ENCODE measurements at regions not wholly inside any gene's neighbourhood (a gene's known extent, or its start where the extent isn't known, plus 50 kb on each side); places are given as distances from the start of the nearest gene placed in this dataset.

- Histone ChIP-seq H3K27ac (ENCODE audit: low read depth, low read length) (no peak overlapping the region), H3K36me3 (ENCODE audit: control insufficient read depth in 1 of 2, insufficient read depth in 2 of 2, low read length in 2 of 2) (no peaks in the 10 kb centered on the region), H3K4me3 (ENCODE audit: low read depth in 1 of 2, low read length in 2 of 2) (no peak overlapping the region), H3K27me3 (ENCODE audit: control insufficient read depth in 1 of 2, insufficient read depth in 2 of 2, low read length in 2 of 2) (no peaks in the 10 kb centered on the region), H3K9ac (ENCODE audit: low read depth in 1 of 2, low read length in 2 of 2) (no peak overlapping the region), H3K9me3 (ENCODE audit: control insufficient read depth in 1 of 2, low read length in 2 of 2) (no peaks in the 10 kb centered on the region), H3K4me1 (ENCODE audit: control insufficient read depth in 1 of 2, insufficient read depth in 2 of 2, low read length in 2 of 2) (no peaks in the 10 kb centered on the region)
These were observed 121.1 kb downstream of the PDCD6IP start for GRCh38 chr3:33919312-33920120.

- H3K9me3 ChIP-seq (ENCODE audit: control insufficient read depth in 1 of 2, low read length in 2 of 2): no peaks in the 10 kb centered on the region
- no peaks in the 10 kb centered on the region for H3K27me3 ChIP-seq (ENCODE audit: control insufficient read depth in 1 of 2, insufficient read depth in 2 of 2, low read length in 2 of 2)
- H3K27ac ChIP-seq (ENCODE audit: low read depth, low read length): no peak overlapping the region
- no peaks in the 10 kb centered on the region for H3K36me3 ChIP-seq (ENCODE audit: control insufficient read depth in 1 of 2, insufficient read depth in 2 of 2, low read length in 2 of 2)
- no peak overlapping the region for H3K4me3 ChIP-seq (ENCODE audit: low read depth in 1 of 2, low read length in 2 of 2)
- no peak overlapping the region for H3K9ac ChIP-seq (ENCODE audit: low read depth in 1 of 2, low read length in 2 of 2)
- H3K4me1 ChIP-seq (ENCODE audit: control insufficient read depth in 1 of 2, insufficient read depth in 2 of 2, low read length in 2 of 2): no peaks in the 10 kb centered on the region
These were observed 122.1 kb downstream of the PDCD6IP start for GRCh38 chr3:33920511-33920910.

GRCh38 chr3:33921608-33922007 is 123.2 kb downstream of the PDCD6IP start:
- no peaks in the 10 kb centered on the region for H3K9me3 ChIP-seq (ENCODE audit: control insufficient read depth in 1 of 2, low read length in 2 of 2)
- no peak overlapping the region for H3K27ac ChIP-seq (ENCODE audit: low read depth, low read length)
- H3K4me1 ChIP-seq (ENCODE audit: control insufficient read depth in 1 of 2, insufficient read depth in 2 of 2, low read length in 2 of 2): no peaks in the 10 kb centered on the region
- no peak overlapping the region for H3K9ac ChIP-seq (ENCODE audit: low read depth in 1 of 2, low read length in 2 of 2)
- no peaks in the 10 kb centered on the region for H3K27me3 ChIP-seq (ENCODE audit: control insufficient read depth in 1 of 2, insufficient read depth in 2 of 2, low read length in 2 of 2)
- H3K36me3 ChIP-seq (ENCODE audit: control insufficient read depth in 1 of 2, insufficient read depth in 2 of 2, low read length in 2 of 2): no peaks in the 10 kb centered on the region
- H3K4me3 ChIP-seq (ENCODE audit: low read depth in 1 of 2, low read length in 2 of 2): no peak overlapping the region

GRCh38 chr3:33926998-33927605 is 128.7 kb downstream of the PDCD6IP start:
- Histone ChIP-seq H3K27me3 (ENCODE audit: control insufficient read depth in 1 of 2, insufficient read depth in 2 of 2, low read length in 2 of 2) (no peaks in the 10 kb centered on the region), H3K27ac (ENCODE audit: low read depth, low read length) (no peak overlapping the region), H3K9me3 (ENCODE audit: control insufficient read depth in 1 of 2, low read length in 2 of 2) (no peaks in the 10 kb centered on the region), H3K4me3 (ENCODE audit: low read depth in 1 of 2, low read length in 2 of 2) (no peak overlapping the region), H3K4me1 (ENCODE audit: control insufficient read depth in 1 of 2, insufficient read depth in 2 of 2, low read length in 2 of 2) (no peaks in the 10 kb centered on the region), H3K9ac (ENCODE audit: low read depth in 1 of 2, low read length in 2 of 2) (no peak overlapping the region), H3K36me3 (ENCODE audit: control insufficient read depth in 1 of 2, insufficient read depth in 2 of 2, low read length in 2 of 2) (no peaks in the 10 kb centered on the region)

GRCh38 chr3:33929813-33930212 is 131.4 kb downstream of the PDCD6IP start:
- Histone ChIP-seq H3K9me3 (ENCODE audit: control insufficient read depth in 1 of 2, low read length in 2 of 2) (no peaks in the 10 kb centered on the region), H3K27me3 (ENCODE audit: control insufficient read depth in 1 of 2, insufficient read depth in 2 of 2, low read length in 2 of 2) (no peaks in the 10 kb centered on the region), H3K4me1 (ENCODE audit: control insufficient read depth in 1 of 2, insufficient read depth in 2 of 2, low read length in 2 of 2) (no peaks in the 10 kb centered on the region), H3K36me3 (ENCODE audit: control insufficient read depth in 1 of 2, insufficient read depth in 2 of 2, low read length in 2 of 2) (no peaks in the 10 kb centered on the region), H3K4me3 (ENCODE audit: low read depth in 1 of 2, low read length in 2 of 2) (no peak overlapping the region), H3K9ac (ENCODE audit: low read depth in 1 of 2, low read length in 2 of 2) (no peak overlapping the region), H3K27ac (ENCODE audit: low read depth, low read length) (no peak overlapping the region)

- no peaks in the 10 kb centered on the region for H3K9me3 ChIP-seq (ENCODE audit: control insufficient read depth in 1 of 2, low read length in 2 of 2)
- H3K27ac ChIP-seq (ENCODE audit: low read depth, low read length): no peak overlapping the region
- H3K36me3 ChIP-seq (ENCODE audit: control insufficient read depth in 1 of 2, insufficient read depth in 2 of 2, low read length in 2 of 2): no peaks in the 10 kb centered on the region
- H3K4me3 ChIP-seq (ENCODE audit: low read depth in 1 of 2, low read length in 2 of 2): no peak overlapping the region
- H3K9ac ChIP-seq (ENCODE audit: low read depth in 1 of 2, low read length in 2 of 2): no peak overlapping the region
- no peaks in the 10 kb centered on the region for H3K27me3 ChIP-seq (ENCODE audit: control insufficient read depth in 1 of 2, insufficient read depth in 2 of 2, low read length in 2 of 2)
- no peaks in the 10 kb centered on the region for H3K4me1 ChIP-seq (ENCODE audit: control insufficient read depth in 1 of 2, insufficient read depth in 2 of 2, low read length in 2 of 2)
These were observed 133.1 kb downstream of the PDCD6IP start for GRCh38 chr3:33931512-33931911.

- Histone ChIP-seq H3K27me3 (ENCODE audit: control insufficient read depth in 1 of 2, insufficient read depth in 2 of 2, low read length in 2 of 2) (no peaks in the 10 kb centered on the region), H3K36me3 (ENCODE audit: control insufficient read depth in 1 of 2, insufficient read depth in 2 of 2, low read length in 2 of 2) (no peaks in the 10 kb centered on the region), H3K9me3 (ENCODE audit: control insufficient read depth in 1 of 2, low read length in 2 of 2) (no peaks in the 10 kb centered on the region), H3K4me3 (ENCODE audit: low read depth in 1 of 2, low read length in 2 of 2) (no peak overlapping the region), H3K4me1 (ENCODE audit: control insufficient read depth in 1 of 2, insufficient read depth in 2 of 2, low read length in 2 of 2) (no peaks in the 10 kb centered on the region), H3K9ac (ENCODE audit: low read depth in 1 of 2, low read length in 2 of 2) (no peak overlapping the region), H3K27ac (ENCODE audit: low read depth, low read length) (no peak overlapping the region)
These were observed 133.8 kb downstream of the PDCD6IP start for GRCh38 chr3:33932010-33932764.

- H3K27ac ChIP-seq (ENCODE audit: low read depth, low read length): no peak overlapping the region
- no peaks in the 10 kb centered on the region for H3K9me3 ChIP-seq (ENCODE audit: control insufficient read depth in 1 of 2, low read length in 2 of 2)
- H3K27me3 ChIP-seq (ENCODE audit: control insufficient read depth in 1 of 2, insufficient read depth in 2 of 2, low read length in 2 of 2): no peaks in the 10 kb centered on the region
- H3K4me3 ChIP-seq (ENCODE audit: low read depth in 1 of 2, low read length in 2 of 2): no peak overlapping the region
- H3K9ac ChIP-seq (ENCODE audit: low read depth in 1 of 2, low read length in 2 of 2): no peak overlapping the region
- H3K36me3 ChIP-seq (ENCODE audit: control insufficient read depth in 1 of 2, insufficient read depth in 2 of 2, low read length in 2 of 2): no peaks in the 10 kb centered on the region
- H3K4me1 ChIP-seq (ENCODE audit: control insufficient read depth in 1 of 2, insufficient read depth in 2 of 2, low read length in 2 of 2): no peaks in the 10 kb centered on the region
These were observed 137.9 kb downstream of the PDCD6IP start for GRCh38 chr3:33936171-33936920.

GRCh38 chr3:33936921-33937525 is 138.6 kb downstream of the PDCD6IP start:
- H3K27me3 ChIP-seq (ENCODE audit: control insufficient read depth in 1 of 2, insufficient read depth in 2 of 2, low read length in 2 of 2): no peaks in the 10 kb centered on the region
- no peak overlapping the region for H3K27ac ChIP-seq (ENCODE audit: low read depth, low read length)
- H3K9ac ChIP-seq (ENCODE audit: low read depth in 1 of 2, low read length in 2 of 2): no peak overlapping the region
- H3K36me3 ChIP-seq (ENCODE audit: control insufficient read depth in 1 of 2, insufficient read depth in 2 of 2, low read length in 2 of 2): no peaks in the 10 kb centered on the region
- H3K4me3 ChIP-seq (ENCODE audit: low read depth in 1 of 2, low read length in 2 of 2): no peak overlapping the region
- H3K4me1 ChIP-seq (ENCODE audit: control insufficient read depth in 1 of 2, insufficient read depth in 2 of 2, low read length in 2 of 2): no peaks in the 10 kb centered on the region
- no peaks in the 10 kb centered on the region for H3K9me3 ChIP-seq (ENCODE audit: control insufficient read depth in 1 of 2, low read length in 2 of 2)
